ENCODE measurements at regions not wholly inside any gene's neighbourhood (a gene's known extent, or its start where the extent isn't known, plus 50 kb on each side); places are given as distances from the start of the nearest gene placed in this dataset.

DNA sequence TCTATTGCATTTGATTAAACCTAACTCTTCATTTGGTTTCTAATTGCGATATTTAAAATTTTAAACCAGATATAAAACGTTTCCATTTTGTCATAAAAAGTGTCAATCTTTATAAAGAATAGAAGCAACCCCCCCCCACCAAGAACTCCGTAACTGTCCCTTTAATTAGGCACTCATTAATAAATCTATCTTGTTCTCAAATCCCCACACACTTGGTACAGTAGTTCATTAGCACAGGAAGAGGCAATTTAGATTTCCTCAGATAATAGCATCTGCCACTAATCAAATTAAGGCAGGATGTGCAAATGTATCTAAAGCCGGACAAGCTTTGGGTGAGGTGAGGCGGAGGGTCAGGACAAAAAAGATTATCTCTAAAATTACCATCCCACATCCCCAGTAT is 1143.3 kb upstream of the AUTS2 start:
- no peak overlapping the region for H3K27ac ChIP-seq
- TF ChIP-seq, protein P1, sequence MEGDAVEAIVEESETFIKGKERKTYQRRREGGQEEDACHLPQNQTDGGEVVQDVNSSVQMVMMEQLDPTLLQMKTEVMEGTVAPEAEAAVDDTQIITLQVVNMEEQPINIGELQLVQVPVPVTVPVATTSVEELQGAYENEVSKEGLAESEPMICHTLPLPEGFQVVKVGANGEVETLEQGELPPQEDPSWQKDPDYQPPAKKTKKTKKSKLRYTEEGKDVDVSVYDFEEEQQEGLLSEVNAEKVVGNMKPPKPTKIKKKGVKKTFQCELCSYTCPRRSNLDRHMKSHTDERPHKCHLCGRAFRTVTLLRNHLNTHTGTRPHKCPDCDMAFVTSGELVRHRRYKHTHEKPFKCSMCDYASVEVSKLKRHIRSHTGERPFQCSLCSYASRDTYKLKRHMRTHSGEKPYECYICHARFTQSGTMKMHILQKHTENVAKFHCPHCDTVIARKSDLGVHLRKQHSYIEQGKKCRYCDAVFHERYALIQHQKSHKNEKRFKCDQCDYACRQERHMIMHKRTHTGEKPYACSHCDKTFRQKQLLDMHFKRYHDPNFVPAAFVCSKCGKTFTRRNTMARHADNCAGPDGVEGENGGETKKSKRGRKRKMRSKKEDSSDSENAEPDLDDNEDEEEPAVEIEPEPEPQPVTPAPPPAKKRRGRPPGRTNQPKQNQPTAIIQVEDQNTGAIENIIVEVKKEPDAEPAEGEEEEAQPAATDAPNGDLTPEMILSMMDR (conservative IDR thresholded peaks at IDR 0.05) = no peak

DNA sequence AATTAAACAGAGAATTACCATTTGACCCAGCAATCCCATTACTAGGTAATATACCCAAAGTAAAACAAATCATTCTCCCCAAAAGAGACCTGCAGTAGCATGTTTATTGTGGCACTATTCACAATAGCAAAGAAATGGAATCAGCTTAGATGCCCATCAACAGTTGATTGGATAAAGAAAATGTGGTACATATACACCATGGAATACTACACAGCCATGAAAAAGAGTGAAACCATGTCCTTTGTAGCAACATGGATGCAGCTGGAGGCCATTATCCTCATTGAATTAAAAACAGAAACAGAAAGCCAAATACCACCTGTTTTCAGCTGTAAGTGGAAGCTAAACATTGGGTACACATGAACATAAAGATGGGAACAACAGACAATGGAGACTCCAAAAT is 1141.8 kb upstream of the AUTS2 start:
- TF ChIP-seq, protein P1 (conservative IDR thresholded peaks at IDR 0.05) = no peak

DNA sequence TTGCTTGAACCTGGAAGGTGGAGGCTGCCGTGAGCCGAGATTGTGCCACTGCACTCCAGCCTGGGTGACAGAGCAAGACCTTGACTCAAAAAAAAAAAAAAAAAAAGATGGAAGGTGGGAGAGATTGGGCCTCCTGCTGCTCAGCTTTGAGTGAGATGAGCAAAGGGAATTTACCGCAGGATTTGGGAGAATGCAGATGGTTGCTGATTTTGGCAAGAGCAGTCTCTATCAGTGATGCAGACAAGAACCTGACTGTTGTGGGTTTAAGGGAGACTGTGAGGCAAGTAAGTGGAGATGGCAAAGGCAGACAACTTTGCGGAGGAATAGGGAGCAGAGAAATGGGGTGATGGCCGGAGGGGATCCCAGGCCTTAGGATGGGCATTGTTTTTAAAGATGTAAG is 1140.8 kb upstream of the AUTS2 start:
- no peak overlapping the region for H3K27ac ChIP-seq
- TF ChIP-seq, protein P1 (conservative IDR thresholded peaks at IDR 0.05) = no peak

More for the DNA sequence above, 1141.8 kb upstream of the AUTS2 start:
- H3K27ac ChIP-seq = no peak overlapping the region

DNA sequence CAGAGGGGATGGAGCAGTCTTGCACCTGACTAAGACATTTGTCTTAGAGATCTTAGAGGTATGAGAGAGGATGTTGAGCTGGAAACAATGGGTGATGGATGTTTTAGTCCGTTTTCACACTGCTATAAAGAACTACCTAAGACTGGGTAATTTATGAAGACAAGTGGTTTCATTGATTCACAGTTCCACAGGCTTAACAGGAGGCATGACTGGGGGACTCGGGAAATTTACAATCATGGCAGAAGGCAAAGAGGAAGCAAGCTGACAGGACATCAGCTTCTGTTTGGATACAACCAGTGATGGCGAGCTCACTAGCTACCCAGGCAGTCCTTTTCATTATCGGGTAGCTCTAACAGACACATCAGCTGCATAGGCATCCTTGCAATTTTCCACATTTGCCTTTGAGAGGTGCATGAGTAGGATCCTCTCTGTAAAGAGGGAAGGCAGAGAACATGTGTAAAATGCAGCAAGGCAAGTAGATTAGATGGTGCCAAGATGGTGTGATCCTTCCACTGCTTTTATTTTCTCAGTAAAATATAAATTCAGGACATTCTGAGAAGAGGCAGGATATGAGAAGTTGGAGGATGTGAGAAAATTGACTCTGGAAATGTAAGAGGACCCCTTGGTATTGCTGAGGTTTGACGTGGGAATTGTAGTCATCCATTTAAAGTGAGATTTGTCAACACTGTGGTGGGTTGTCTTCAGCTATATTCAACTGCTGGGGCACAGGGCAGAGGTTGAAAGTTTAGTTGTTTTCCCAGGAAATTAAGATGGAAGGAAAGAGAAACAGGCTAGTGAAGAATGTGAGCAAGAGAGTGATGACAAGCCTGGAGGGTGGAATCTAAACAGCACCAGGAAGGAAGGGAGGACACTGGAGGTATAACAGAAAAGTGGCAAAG is 1140.0 kb upstream of the AUTS2 start:
- H3K27ac ChIP-seq = no peak overlapping the region
- TF ChIP-seq, protein P1 (conservative IDR thresholded peaks at IDR 0.05) = no peak

DNA sequence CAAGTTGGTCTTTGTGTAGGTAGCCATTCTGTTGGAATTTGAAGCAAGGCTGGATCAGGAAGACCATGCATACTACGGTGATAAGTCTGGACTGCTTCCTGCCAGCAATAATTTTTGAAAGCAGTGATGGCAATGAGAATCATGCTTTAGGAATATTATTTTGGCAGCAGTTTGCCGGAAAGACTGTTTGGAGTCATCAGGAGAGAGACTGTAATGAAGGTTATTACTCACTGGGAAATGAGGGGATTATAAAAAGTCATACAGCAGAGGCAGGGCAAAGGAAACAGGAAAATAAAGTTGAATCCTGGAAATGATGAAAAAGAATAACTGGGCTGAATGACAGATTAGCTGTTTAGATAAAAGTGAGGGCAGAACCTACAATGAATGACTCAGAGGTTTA is 1136.8 kb upstream of the AUTS2 start:
- TF ChIP-seq, protein P1 (conservative IDR thresholded peaks at IDR 0.05) = no peak
- H3K27ac ChIP-seq = no peak overlapping the region

DNA sequence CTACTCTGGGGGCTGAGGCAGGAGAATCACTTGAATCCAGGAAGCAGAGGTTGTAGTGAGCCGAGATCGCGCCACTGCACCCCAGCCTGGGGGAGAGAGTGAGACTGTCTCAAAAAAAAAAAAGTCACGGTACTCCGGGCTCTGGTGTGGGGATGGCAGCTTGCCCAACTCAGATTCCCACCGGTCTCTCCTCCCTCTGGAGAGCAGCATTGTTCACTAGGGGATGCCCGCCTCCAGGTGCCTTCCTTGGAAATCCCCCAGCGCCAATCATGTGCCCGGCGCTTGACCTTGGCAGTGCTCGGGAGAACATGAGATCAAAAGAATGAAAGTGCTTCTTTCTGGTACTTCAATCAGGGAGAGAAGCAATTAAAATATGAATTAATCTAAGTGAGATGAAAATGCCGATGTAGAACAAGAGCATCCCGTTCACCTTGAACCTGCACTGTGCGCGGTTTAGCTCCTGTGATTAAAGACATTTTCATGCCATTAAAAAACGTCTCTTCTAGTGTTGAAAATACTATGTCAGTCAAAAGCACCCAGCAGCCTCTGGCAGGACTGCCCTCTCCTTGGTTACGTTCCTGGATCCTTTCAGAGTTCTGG is 1127.3 kb upstream of the AUTS2 start:
- H3K27ac ChIP-seq = no peak overlapping the region
- TF ChIP-seq, protein P1 (conservative IDR thresholded peaks at IDR 0.05) = no peak

DNA sequence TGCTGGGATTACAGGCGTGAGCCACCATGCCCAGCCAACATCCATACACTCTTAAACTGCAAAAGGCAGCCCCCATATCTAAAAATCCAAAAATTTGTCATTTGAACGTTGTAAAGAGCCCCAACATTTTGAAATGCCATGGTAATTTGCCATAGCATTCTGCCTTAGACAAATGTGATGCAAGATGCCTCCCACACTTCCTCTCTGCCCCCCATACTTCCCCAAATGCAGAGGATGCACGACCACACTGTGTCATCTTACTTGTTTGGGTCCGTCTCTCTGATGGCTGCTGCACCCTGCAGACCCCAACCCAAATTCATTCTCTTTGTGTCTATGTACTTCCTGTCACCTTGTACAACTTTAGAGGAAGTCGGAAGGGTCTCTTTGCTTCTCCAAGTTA is 1125.6 kb upstream of the AUTS2 start:
- TF ChIP-seq, protein P1 (conservative IDR thresholded peaks at IDR 0.05) = no peak
- H3K27ac ChIP-seq = no peak overlapping the region

Measured in VCaP (cell line).